ENCODE measurements at regions not wholly inside any gene's neighbourhood (a gene's known extent, or its start where the extent isn't known, plus 50 kb on each side); places are given as distances from the start of the nearest gene placed in this dataset.
"Not testable (repeated sequence)": the region's sequence is repeated elsewhere in the genome, so short reads cannot be mapped to it uniquely, and the experiment has no call there.

- no peak for DNase-seq
Observed at GRCh38 chr18:76627444-76627843, 132.4 kb upstream of the ZNF516 start.

GRCh38 chr18:76626991-76627390 is 131.9 kb upstream of the ZNF516 start:
- DNase-seq: no peak

GRCh38 chr18:76622651-76623050 is 127.6 kb upstream of the ZNF516 start:
- peak; percentile 86 for DNase-seq

- peak; percentile 66 for DNase-seq
Observed at GRCh38 chr18:76621782-76622495, 126.9 kb upstream of the ZNF516 start.

- peak; percentile 82 for DNase-seq
Observed at GRCh38 chr18:76621226-76621625, 126.2 kb upstream of the ZNF516 start.

GRCh38 chr18:76620321-76621170 is 125.5 kb upstream of the ZNF516 start:
- peak; percentile 94 for DNase-seq

GRCh38 chr18:76619621-76620315 is 124.7 kb upstream of the ZNF516 start:
- DNase-seq: peak; percentile 91

GRCh38 chr18:76619261-76619620 is 124.2 kb upstream of the ZNF516 start:
- peak; percentile 90 for DNase-seq

GRCh38 chr18:76618721-76619120 is 123.7 kb upstream of the ZNF516 start:
- no peak for DNase-seq

GRCh38 chr18:76616373-76616772 is 121.3 kb upstream of the ZNF516 start:
- no peak for DNase-seq

- DNase-seq: no peak
Observed at GRCh38 chr18:76615065-76615733, 120.2 kb upstream of the ZNF516 start.

- DNase-seq: no peak
Observed at GRCh38 chr18:76613755-76614120, 118.7 kb upstream of the ZNF516 start.

- no peak for DNase-seq
Observed at GRCh38 chr18:76613053-76613754, 118.2 kb upstream of the ZNF516 start.

GRCh38 chr18:76611750-76612045 is 116.7 kb upstream of the ZNF516 start:
- not testable (repeated sequence) for DNase-seq

GRCh38 chr18:76610933-76611749 is 116.1 kb upstream of the ZNF516 start:
- DNase-seq: no peak

GRCh38 chr18:76610012-76610411 is 115.0 kb upstream of the ZNF516 start:
- DNase-seq: no peak

GRCh38 chr18:76605341-76605929 is 110.4 kb upstream of the ZNF516 start:
- DNase-seq: no peak

- no peak for DNase-seq
Observed at GRCh38 chr18:76604935-76605240, 109.8 kb upstream of the ZNF516 start.

- DNase-seq: no peak
Observed at GRCh38 chr18:76604108-76604934, 109.3 kb upstream of the ZNF516 start.

GRCh38 chr18:76602191-76602590 is 107.1 kb upstream of the ZNF516 start:
- DNase-seq: no peak

- DNase-seq: not testable (repeated sequence)
Observed at GRCh38 chr18:76600076-76600475, 105.0 kb upstream of the ZNF516 start.

Data from NCI-H510A treated with DMSO at 0.1 percent for 48 hours (cell line).